ENCODE measurements at regions not wholly inside any gene's neighbourhood (a gene's known extent, or its start where the extent isn't known, plus 50 kb on each side); places are given as distances from the start of the nearest gene placed in this dataset.

DNA sequence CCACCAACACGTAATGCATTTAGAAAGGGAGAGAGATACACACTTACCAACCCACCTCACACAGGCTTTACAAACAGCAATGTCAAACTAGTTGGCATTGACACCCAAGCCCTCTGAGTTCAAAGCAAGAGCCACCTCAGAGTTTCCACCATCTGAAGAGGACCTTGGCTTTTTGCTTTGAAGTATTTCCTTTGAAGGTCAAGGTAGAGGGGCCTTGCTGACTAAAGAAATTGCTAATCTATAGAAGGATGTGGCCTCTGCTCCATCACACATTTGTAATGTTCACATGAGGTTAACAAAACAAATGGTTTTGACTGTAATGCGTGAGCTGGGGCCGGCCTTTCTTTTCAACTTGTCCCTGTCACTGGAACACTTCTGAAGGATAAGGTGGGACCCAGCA lies 117.7 kb downstream of the POLR2M start:
- TF ChIP-seq EP300 (IDR thresholded peaks at IDR 0.05) (no peak), POLR2A (IDR thresholded peaks at IDR 0.05) (no peak)
- TF ChIP-seq, protein P1, sequence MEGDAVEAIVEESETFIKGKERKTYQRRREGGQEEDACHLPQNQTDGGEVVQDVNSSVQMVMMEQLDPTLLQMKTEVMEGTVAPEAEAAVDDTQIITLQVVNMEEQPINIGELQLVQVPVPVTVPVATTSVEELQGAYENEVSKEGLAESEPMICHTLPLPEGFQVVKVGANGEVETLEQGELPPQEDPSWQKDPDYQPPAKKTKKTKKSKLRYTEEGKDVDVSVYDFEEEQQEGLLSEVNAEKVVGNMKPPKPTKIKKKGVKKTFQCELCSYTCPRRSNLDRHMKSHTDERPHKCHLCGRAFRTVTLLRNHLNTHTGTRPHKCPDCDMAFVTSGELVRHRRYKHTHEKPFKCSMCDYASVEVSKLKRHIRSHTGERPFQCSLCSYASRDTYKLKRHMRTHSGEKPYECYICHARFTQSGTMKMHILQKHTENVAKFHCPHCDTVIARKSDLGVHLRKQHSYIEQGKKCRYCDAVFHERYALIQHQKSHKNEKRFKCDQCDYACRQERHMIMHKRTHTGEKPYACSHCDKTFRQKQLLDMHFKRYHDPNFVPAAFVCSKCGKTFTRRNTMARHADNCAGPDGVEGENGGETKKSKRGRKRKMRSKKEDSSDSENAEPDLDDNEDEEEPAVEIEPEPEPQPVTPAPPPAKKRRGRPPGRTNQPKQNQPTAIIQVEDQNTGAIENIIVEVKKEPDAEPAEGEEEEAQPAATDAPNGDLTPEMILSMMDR (IDR thresholded peaks at IDR 0.05) = no peak

Data from tibial nerve (tissue), 4 donors.